A673 (cell line): ENCODE measurements at regions not wholly inside any gene's neighbourhood (a gene's known extent, or its start where the extent isn't known, plus 50 kb on each side); places are given as distances from the start of the nearest gene placed in this dataset.

Source experiments
- BruUV-seq: library from RNA; stranded (reverse); fragments of 400-500 nt; replicated peaks from 2 replicates; lab custom pipeline; 2021; lab: Mats Ljungman, UMichigan
- CTCF ChIA-PET: fragments of 300-600 bp; sonication (Branson Sonifier 250); formaldehyde crosslinking; loops from one replicate; lab custom pipeline; 2022; ENCODE audit warnings: antibody characterized with exemption; lab: Charles Lee
- POLR2A ChIA-PET: fragments of 300-600 bp; sonication (Branson Sonifier 250); formaldehyde crosslinking; loops from one replicate; lab custom pipeline; 2022; ENCODE audit warnings: antibody characterized with exemption; ENCODE audit not compliant: low non-redundant PET; lab: Charles Lee
- DNase-seq: peaks from one replicate; pipeline ENCODE4 v3.0.0-alpha.2; 2015; ENCODE audit warnings: low spot score
- H3K27ac ChIP-seq: fragments of 200-600 bp; sonication (generic); 2 replicates; pipeline ENCODE4 v1.5.1; 2016; ENCODE audit warnings: mixed run types, low read depth, mild to moderate bottlenecking, mixed read lengths, antibody characterized with exemption, low read length; ENCODE audit not compliant: poor library complexity, severe bottlenecking
- H3K27me3 ChIP-seq: fragments of 200-600 bp; sonication (generic); replicated peaks from 2 replicates; pipeline ENCODE4 v1.6.1; 2017; ENCODE audit warnings: mixed run types, low read depth, mild to moderate bottlenecking, mixed read lengths, antibody characterized with exemption, low read length; ENCODE audit not compliant: insufficient read depth, poor library complexity
- H3K36me3 ChIP-seq: fragments of 200-600 bp; sonication (generic); 2 replicates; pipeline ENCODE4 v1.6.1; 2016; ENCODE audit warnings: mixed run types, mild to moderate bottlenecking, mixed read lengths, antibody characterized with exemption, low read length; ENCODE audit not compliant: insufficient read depth, poor library complexity, severe bottlenecking
- H3K4me1 ChIP-seq: fragments of 200-600 bp; sonication (generic); 2 replicates; pipeline ENCODE4 v1.6.1; 2017; ENCODE audit warnings: mixed run types, mild to moderate bottlenecking, mixed read lengths, antibody characterized with exemption, low read length; ENCODE audit not compliant: insufficient read depth, poor library complexity, severe bottlenecking
- H3K4me3 ChIP-seq: fragments of 200-600 bp; sonication (generic); 2 replicates; pipeline ENCODE4 v1.5.1; 2016; ENCODE audit warnings: low read depth, mixed run types, mild to moderate bottlenecking, mixed read lengths, low read length; ENCODE audit not compliant: poor library complexity, severe bottlenecking
- H3K9me3 ChIP-seq: fragments of 200-600 bp; sonication (generic); 2 replicates; pipeline ENCODE4 v1.6.1; 2016; ENCODE audit warnings: mixed run types, low read depth, mild to moderate bottlenecking, mixed read lengths, antibody characterized with exemption, low read length; ENCODE audit not compliant: poor library complexity, severe bottlenecking
- EZH2 ChIP-seq: fragments of 200-600 bp; sonication (generic); IDR thresholded peaks from 2 replicates; pipeline ENCODE4 v1.6.1; 2017; ENCODE audit warnings: borderline replicate concordance, low read depth, mild to moderate bottlenecking, mixed read lengths, antibody characterized with exemption, low read length; ENCODE audit not compliant: poor library complexity, severe bottlenecking
- intact Hi-C: fragments of 100-400 bp; cut with micrococcal nuclease; formaldehyde crosslinking; loops from one replicate; pipeline ENCODE4 v1.10.0; 2022; ENCODE audit not compliant: unreplicated experiment
- TF ChIP-seq, protein P1 (sequence below): fragments of 300-800, 200-600 bp; sonication (generic); conservative IDR thresholded peaks from 2 replicates; pipeline ENCODE4 v1.5.1; 2017; ENCODE audit warnings: low read depth, mild to moderate bottlenecking, antibody characterized with exemption, low read length, moderate library complexity, mixed read lengths

- ChIA-PET POLR2A (interaction anchor here (0.6 kb wide), 1 partner anchor 13 kb away, joined by 5 read pairs; no protein-coding TSS in a partner anchor), CTCF (no interaction called here)
- H3K4me3 ChIP-seq, result no peak overlapping the region
- DNase-seq, result no peak
- no peaks in the 10 kb centered on the region for H3K27me3 ChIP-seq
- intact Hi-C loops, result no loop called here
- H3K27ac ChIP-seq, result no peak overlapping the region
- BruUV-seq, result no TSS peak
- H3K36me3 ChIP-seq, result no peaks in the 10 kb centered on the region
- no peaks in the 10 kb centered on the region for H3K9me3 ChIP-seq
- peaks cover 30% of the 10 kb centered on the region for H3K4me1 ChIP-seq
- TF ChIP-seq EZH2, result no peak
- TF ChIP-seq, protein P1, sequence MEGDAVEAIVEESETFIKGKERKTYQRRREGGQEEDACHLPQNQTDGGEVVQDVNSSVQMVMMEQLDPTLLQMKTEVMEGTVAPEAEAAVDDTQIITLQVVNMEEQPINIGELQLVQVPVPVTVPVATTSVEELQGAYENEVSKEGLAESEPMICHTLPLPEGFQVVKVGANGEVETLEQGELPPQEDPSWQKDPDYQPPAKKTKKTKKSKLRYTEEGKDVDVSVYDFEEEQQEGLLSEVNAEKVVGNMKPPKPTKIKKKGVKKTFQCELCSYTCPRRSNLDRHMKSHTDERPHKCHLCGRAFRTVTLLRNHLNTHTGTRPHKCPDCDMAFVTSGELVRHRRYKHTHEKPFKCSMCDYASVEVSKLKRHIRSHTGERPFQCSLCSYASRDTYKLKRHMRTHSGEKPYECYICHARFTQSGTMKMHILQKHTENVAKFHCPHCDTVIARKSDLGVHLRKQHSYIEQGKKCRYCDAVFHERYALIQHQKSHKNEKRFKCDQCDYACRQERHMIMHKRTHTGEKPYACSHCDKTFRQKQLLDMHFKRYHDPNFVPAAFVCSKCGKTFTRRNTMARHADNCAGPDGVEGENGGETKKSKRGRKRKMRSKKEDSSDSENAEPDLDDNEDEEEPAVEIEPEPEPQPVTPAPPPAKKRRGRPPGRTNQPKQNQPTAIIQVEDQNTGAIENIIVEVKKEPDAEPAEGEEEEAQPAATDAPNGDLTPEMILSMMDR, result no peak
Observed at GRCh38 chr5:67400752-67401151, 204.2 kb upstream of the CD180 start.

- ChIA-PET POLR2A (no interaction called here), CTCF (interaction anchor here (0.6 kb wide), 1 partner anchor 128 kb away, joined by 3 read pairs; no protein-coding TSS in a partner anchor)
- H3K27me3 ChIP-seq, result no peaks in the 10 kb centered on the region
- no peak for TF ChIP-seq EZH2
- TF ChIP-seq, protein P1, result peak; percentile 38
- DNase-seq, result peak; percentile 39
- no peak overlapping the region for H3K4me3 ChIP-seq
- no TSS peak for BruUV-seq
- H3K36me3 ChIP-seq, result no peaks in the 10 kb centered on the region
- H3K9me3 ChIP-seq, result no peaks in the 10 kb centered on the region
- no peak overlapping the region for H3K27ac ChIP-seq
- H3K4me1 ChIP-seq, result peaks cover 26% of the 10 kb centered on the region
- intact Hi-C loops, result no loop called here
Observed at GRCh38 chr5:67395790-67396418, 199.3 kb upstream of the CD180 start.

DNA sequence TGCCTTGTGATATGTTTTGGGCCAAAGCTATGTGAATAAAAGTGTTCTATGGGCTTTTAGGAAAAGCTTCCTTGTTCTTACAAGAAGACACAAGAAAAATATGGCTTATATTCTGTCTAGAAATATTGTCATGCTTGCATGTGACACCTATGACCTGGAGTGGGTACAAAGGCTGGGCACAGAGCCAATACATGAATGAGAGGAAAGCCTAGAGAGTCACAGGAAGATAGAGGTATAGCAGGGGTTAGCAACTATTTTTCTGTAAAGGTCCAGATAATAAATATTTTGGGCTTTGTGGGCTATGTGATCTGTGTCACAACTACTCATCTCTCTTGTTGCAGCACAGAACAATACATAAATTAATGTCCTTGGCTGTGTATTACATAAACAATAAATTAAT, 196.6 kb upstream of the CD180 start:
- no TSS peak for BruUV-seq
- Histone ChIP-seq H3K4me1 (peaks cover 18% of the 10 kb centered on the region), H3K27ac (no peak overlapping the region), H3K9me3 (no peaks in the 10 kb centered on the region), H3K27me3 (no peaks in the 10 kb centered on the region), H3K4me3 (no peak overlapping the region), H3K36me3 (peaks cover 3% of the 10 kb centered on the region)
- POLR2A ChIA-PET, result no interaction called here
- CTCF ChIA-PET, result no interaction called here
- no peak for DNase-seq
- TF ChIP-seq, protein P1, result no peak
- no peak for TF ChIP-seq EZH2
- intact Hi-C loops, result no loop called here
